ENCODE measurements at regions not wholly inside any gene's neighbourhood (a gene's known extent, or its start where the extent isn't known, plus 50 kb on each side); places are given as distances from the start of the nearest gene placed in this dataset.

DNA sequence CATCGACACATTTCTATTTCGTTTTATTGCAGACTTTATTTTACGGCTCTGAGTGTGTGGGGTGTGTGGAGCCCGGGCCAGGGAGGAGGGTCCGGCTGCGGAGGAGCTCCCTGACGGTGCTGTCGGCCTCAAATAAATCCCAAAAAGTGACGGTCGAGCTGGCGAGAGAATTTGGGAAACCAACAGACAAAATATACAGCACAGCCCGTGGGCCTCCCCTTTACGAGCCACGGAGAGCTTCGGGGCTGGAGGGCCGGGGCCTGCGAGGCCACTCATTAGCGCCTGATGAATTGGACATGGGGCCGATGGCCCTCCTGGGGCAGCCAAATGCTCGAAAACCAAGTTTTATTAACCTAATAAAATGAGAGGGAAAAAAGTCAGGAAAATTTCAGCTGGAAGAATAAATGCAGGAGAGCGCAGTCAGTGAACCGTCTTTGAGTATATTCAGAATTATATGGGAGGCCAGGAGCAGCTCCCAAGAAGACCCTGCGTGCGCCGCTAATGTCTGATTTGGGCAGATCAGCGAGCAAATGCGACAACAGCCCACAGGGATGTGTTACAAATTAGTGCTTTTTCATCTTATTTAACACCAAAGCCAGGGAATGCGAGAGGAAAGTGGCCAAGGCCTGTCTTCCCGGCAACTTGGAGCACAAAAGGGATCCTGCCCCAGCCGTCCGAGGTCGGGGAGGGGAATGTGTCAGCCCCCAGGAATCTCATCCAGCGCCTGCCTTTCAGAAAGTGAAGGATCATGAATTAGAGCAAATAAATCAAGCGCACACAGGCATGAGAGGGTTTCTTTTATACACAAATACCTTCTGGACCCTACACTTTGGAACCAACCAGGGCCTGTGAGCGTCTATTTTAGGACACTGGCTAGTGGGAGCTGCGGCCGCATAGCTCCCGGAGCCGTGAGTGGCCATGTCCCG is 249.1 kb downstream of the C16orf95 start:
- TF ChIP-seq POLR2A (IDR thresholded peaks at IDR 0.05; ENCODE audit: low read length) (no peak), GATA1 (IDR thresholded peaks at IDR 0.05; ENCODE audit: low read depth, low read length) (no peak)

All from erythroblast (primary cell).